Fibroblast of skin of back (primary cell): ENCODE measurements at regions not wholly inside any gene's neighbourhood (a gene's known extent, or its start where the extent isn't known, plus 50 kb on each side); places are given as distances from the start of the nearest gene placed in this dataset.
"Not testable (repeated sequence)": the region's sequence is repeated elsewhere in the genome, so short reads cannot be mapped to it uniquely, and the experiment has no call there.

Source experiments
- DNase-seq: peaks from one replicate; pipeline ENCODE4 v3.0.0-alpha.2; 2013

GRCh38 chr13:83825676-83826075, 56.6 kb downstream of the SLITRK1 start:
- DNase-seq: no peak

- no peak for DNase-seq
Measured at GRCh38 chr13:83824560-83824959, 57.7 kb downstream of the SLITRK1 start.

- no peak for DNase-seq
Measured at GRCh38 chr13:83824120-83824519, 58.2 kb downstream of the SLITRK1 start.

- peak; percentile 38 for DNase-seq
Measured at GRCh38 chr13:83819611-83820010, 62.7 kb downstream of the SLITRK1 start.

- DNase-seq: peak; percentile 28
Measured at GRCh38 chr13:83819156-83819555, 63.1 kb downstream of the SLITRK1 start.

- DNase-seq: no peak
Measured at GRCh38 chr13:83816081-83816480, 66.2 kb downstream of the SLITRK1 start.

- no peak for DNase-seq
Measured at GRCh38 chr13:83815598-83815997, 66.7 kb downstream of the SLITRK1 start.

- DNase-seq: no peak
Measured at GRCh38 chr13:83810136-83810535, 72.1 kb downstream of the SLITRK1 start.

- DNase-seq: no peak
Measured at GRCh38 chr13:83804356-83804962, 77.8 kb downstream of the SLITRK1 start.

GRCh38 chr13:83798731-83799130, 83.5 kb downstream of the SLITRK1 start:
- peak; percentile 26 for DNase-seq

GRCh38 chr13:83796364-83796763, 85.9 kb downstream of the SLITRK1 start:
- DNase-seq: no peak

- DNase-seq: no peak
Measured at GRCh38 chr13:83794583-83794982, 87.7 kb downstream of the SLITRK1 start.

- no peak for DNase-seq
Measured at GRCh38 chr13:83780227-83780626, 102.0 kb downstream of the SLITRK1 start.

GRCh38 chr13:83773961-83774360, 108.3 kb downstream of the SLITRK1 start:
- no peak for DNase-seq

- no peak for DNase-seq
Measured at GRCh38 chr13:83765796-83766195, 116.5 kb downstream of the SLITRK1 start.

- no peak for DNase-seq
Measured at GRCh38 chr13:83761631-83762030, 120.6 kb downstream of the SLITRK1 start.

GRCh38 chr13:83755210-83755609, 127.1 kb downstream of the SLITRK1 start:
- DNase-seq: not testable (repeated sequence)

GRCh38 chr13:83753912-83754624, 128.2 kb downstream of the SLITRK1 start:
- DNase-seq: peak; percentile 59

GRCh38 chr13:83752141-83752540, 130.1 kb downstream of the SLITRK1 start:
- peak; percentile 84 for DNase-seq

- DNase-seq: no peak
Measured at GRCh38 chr13:83740622-83741021, 141.7 kb downstream of the SLITRK1 start.

- no peak for DNase-seq
Measured at GRCh38 chr13:83738407-83738806, 143.9 kb downstream of the SLITRK1 start.

GRCh38 chr13:83733293-83733692, 149.0 kb downstream of the SLITRK1 start:
- DNase-seq: no peak

- no peak for DNase-seq
Measured at GRCh38 chr13:83732755-83733154, 149.5 kb downstream of the SLITRK1 start.

GRCh38 chr13:83731113-83731512, 151.2 kb downstream of the SLITRK1 start:
- DNase-seq: no peak
